ENCODE measurements at regions not wholly inside any gene's neighbourhood (a gene's known extent, or its start where the extent isn't known, plus 50 kb on each side); places are given as distances from the start of the nearest gene placed in this dataset.
"Not testable (repeated sequence)": the region's sequence is repeated elsewhere in the genome, so short reads cannot be mapped to it uniquely, and the experiment has no call there.

DNA sequence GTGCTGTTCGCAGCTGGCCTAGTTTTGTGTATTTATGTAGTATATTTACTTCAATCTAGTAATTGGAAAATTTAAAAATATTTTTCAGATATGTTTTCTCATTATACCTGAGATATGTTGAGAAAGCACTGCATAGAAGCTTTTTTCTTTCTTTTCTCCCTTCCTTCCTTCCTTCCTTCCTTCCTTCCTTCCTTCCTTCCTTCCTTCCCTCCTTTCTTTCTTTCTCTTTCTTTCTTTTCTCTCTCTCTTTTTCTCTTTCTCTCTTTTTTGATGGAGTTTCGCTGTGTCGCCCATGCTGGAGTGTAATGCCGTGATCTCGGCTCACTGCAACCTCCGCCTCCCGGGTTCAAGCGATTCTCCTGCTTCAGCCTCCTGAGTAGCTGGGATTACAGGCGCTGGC is 83.3 kb upstream of the ZNF92 start:
- TF ChIP-seq, protein P1, sequence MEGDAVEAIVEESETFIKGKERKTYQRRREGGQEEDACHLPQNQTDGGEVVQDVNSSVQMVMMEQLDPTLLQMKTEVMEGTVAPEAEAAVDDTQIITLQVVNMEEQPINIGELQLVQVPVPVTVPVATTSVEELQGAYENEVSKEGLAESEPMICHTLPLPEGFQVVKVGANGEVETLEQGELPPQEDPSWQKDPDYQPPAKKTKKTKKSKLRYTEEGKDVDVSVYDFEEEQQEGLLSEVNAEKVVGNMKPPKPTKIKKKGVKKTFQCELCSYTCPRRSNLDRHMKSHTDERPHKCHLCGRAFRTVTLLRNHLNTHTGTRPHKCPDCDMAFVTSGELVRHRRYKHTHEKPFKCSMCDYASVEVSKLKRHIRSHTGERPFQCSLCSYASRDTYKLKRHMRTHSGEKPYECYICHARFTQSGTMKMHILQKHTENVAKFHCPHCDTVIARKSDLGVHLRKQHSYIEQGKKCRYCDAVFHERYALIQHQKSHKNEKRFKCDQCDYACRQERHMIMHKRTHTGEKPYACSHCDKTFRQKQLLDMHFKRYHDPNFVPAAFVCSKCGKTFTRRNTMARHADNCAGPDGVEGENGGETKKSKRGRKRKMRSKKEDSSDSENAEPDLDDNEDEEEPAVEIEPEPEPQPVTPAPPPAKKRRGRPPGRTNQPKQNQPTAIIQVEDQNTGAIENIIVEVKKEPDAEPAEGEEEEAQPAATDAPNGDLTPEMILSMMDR (IDR thresholded peaks at IDR 0.05 in 4 of 5, conservative IDR thresholded peaks at IDR 0.05 in 1 of 5) = not testable (repeated sequence)
- TF ChIP-seq POLR2A (IDR thresholded peaks at IDR 0.05) = not testable (repeated sequence)

Measured in gastrocnemius medialis (tissue), 4 donors.